GM12878 (cell line): ENCODE measurements at regions not wholly inside any gene's neighbourhood (a gene's known extent, or its start where the extent isn't known, plus 50 kb on each side); places are given as distances from the start of the nearest gene placed in this dataset.

Source experiments
- ATAC-seq: fragments of 200-7000 bp; cut with Tn5 transposase; 3 replicates; pipeline ENCODE4 v1.9.1; 2020; ENCODE audit warnings: mild to moderate bottlenecking, moderate library complexity
- BruUV-seq: library from RNA; stranded (reverse); fragments of 400-500 nt; replicated peaks from 2 replicates; lab custom pipeline; 2021; lab: Mats Ljungman, UMichigan
- CTCF ChIA-PET: fragments of 300-600 bp; sonication (Branson Sonifier 250); formaldehyde crosslinking; extraction: SDS; loops from one replicate; lab custom pipeline; 2021; ENCODE audit warnings: inconsistent platforms; lab: Yijun Ruan, JAX
- POLR2A ChIA-PET: fragments of 350-600 bp; formaldehyde crosslinking; extraction: SDS; loops from one replicate; lab custom pipeline; 2021; ENCODE audit warnings: inconsistent platforms; lab: Charles Lee
- RAD21 ChIA-PET: fragments of 300-600 bp; sonication (Branson Sonifier 250); formaldehyde crosslinking; loops from one replicate; lab custom pipeline; 2023; ENCODE audit warnings: antibody characterized with exemption; ENCODE audit not compliant: unreplicated experiment; lab: Charles Lee
- SMC1A ChIA-PET: fragments of 300-600 bp; sonication (Branson Sonifier 250); formaldehyde crosslinking; loops from one replicate; lab custom pipeline; 2023; ENCODE audit not compliant: unreplicated experiment, uncharacterized antibody; lab: Charles Lee
- DNase-seq: peaks from one replicate; pipeline ENCODE4 v3.0.0-alpha.2; 2011; ENCODE audit warnings: low read depth, low spot score
- FAIRE-seq: peaks from 3 replicates; lab custom pipeline; 2011; peaks lifted over from hg19 to GRCh38; lab: Jason Lieb, UNC
- H2AFZ ChIP-seq: 2 replicates; pipeline ENCODE4 v1.6.0; 2011; ENCODE audit warnings: low read depth, low read length, control low read depth; ENCODE audit not compliant: control insufficient read depth
- H3K27ac ChIP-seq: 2 replicates; pipeline ENCODE4 v1.5.1; 2011; ENCODE audit warnings: control low read depth; ENCODE audit not compliant: control insufficient read depth, insufficient read depth
- H3K27me3 ChIP-seq, 2 experiments: replicated peaks in 1 of 2; 2 replicates each; pipeline versions ENCODE4 v1.6.0 to v1.6.1; 2011; ENCODE audit warnings: low read length in 1 of 2; ENCODE audit not compliant: control insufficient read depth in 2 of 2, insufficient read depth in 2 of 2
- H3K36me3 ChIP-seq, 2 experiments: 2 replicates each; pipeline ENCODE4 v1.5.1; 2011; ENCODE audit warnings: low read length in 1 of 2; ENCODE audit not compliant: control insufficient read depth in 2 of 2, insufficient read depth in 2 of 2
- H3K4me1 ChIP-seq: 2 replicates; pipeline ENCODE4 v1.6.1; 2011; ENCODE audit warnings: mild to moderate bottlenecking, low read length, moderate library complexity, mixed read lengths; ENCODE audit not compliant: control insufficient read depth, insufficient read depth
- H3K4me2 ChIP-seq: 2 replicates; pipeline ENCODE4 v1.6.0; 2011; ENCODE audit warnings: control low read depth; ENCODE audit not compliant: control insufficient read depth, insufficient read depth
- H3K4me3 ChIP-seq: fragments of 200-600 bp; sonication (generic); 2 replicates; pipeline ENCODE4 v1.5.1; 2016
- H3K79me2 ChIP-seq: 2 replicates; pipeline ENCODE4 v1.6.0; 2011; ENCODE audit warnings: low read length; ENCODE audit not compliant: control insufficient read depth, insufficient read depth
- H3K9ac ChIP-seq: 2 replicates; pipeline ENCODE4 v1.8.0; 2011; ENCODE audit warnings: low read length, control low read depth, mixed read lengths; ENCODE audit not compliant: control insufficient read depth, insufficient read depth
- H3K9me3 ChIP-seq: replicated peaks from 3 replicates; pipeline ENCODE4 v1.5.1; 2011; ENCODE audit warnings: mild to moderate bottlenecking, low read length; ENCODE audit not compliant: control insufficient read depth, insufficient read depth
- H4K20me1 ChIP-seq: 2 replicates; pipeline ENCODE4 v1.6.0; 2011; ENCODE audit not compliant: control insufficient read depth, insufficient read depth
- ATF3 ChIP-seq: IDR thresholded peaks from 2 replicates; pipeline ENCODE4 v1.6.1; 2011; ENCODE audit warnings: low read depth, mild to moderate bottlenecking, low read length, moderate library complexity, borderline replicate concordance; ENCODE audit errors: extremely low read depth
- BHLHE40 ChIP-seq, 2 experiments: fragments of 450-650 bp in 1 of 2; IDR thresholded peaks; 2 replicates each; pipeline ENCODE4 v1.6.1; 2011 to 2017; ENCODE audit warnings: low read depth in 2 of 2, borderline replicate concordance in 1 of 2, improper control_type of control experiment in 1 of 2, low read length in 1 of 2, mild to moderate bottlenecking in 1 of 2
- CHD2 ChIP-seq: IDR thresholded peaks from 2 replicates; pipeline ENCODE4 v1.6.1; 2011; ENCODE audit warnings: low read depth, low read length, improper control_type of control experiment, borderline replicate concordance
- DPF2 ChIP-seq: fragments of 450-650 bp; IDR thresholded peaks from 2 replicates; pipeline ENCODE4 v1.6.1; 2017; ENCODE audit warnings: mild to moderate bottlenecking
- EP300 ChIP-seq, 2 experiments: fragments of 150-350 bp in 1 of 2; IDR thresholded peaks; 2 replicates each; pipeline ENCODE4 v1.6.1; 2011 to 2012; ENCODE audit warnings: low read depth in 2 of 2, low read length in 2 of 2, borderline replicate concordance in 1 of 2, improper control_type of control experiment in 1 of 2, inconsistent platforms in 1 of 2; ENCODE audit not compliant: control insufficient read depth in 1 of 2
- FOXM1 ChIP-seq: IDR thresholded peaks from 2 replicates; pipeline ENCODE4 v1.6.1; 2012; ENCODE audit warnings: low read depth, mild to moderate bottlenecking, inconsistent platforms, low read length, moderate library complexity
- NR2C1 ChIP-seq: fragments of 450-650 bp; IDR thresholded peaks from 2 replicates; pipeline ENCODE4 v1.6.1; 2017; ENCODE audit warnings: antibody characterized with exemption, mild to moderate bottlenecking, moderate library complexity
- POU2F2 ChIP-seq: IDR thresholded peaks from 3 replicates; pipeline ENCODE4 v1.6.1; 2011; ENCODE audit warnings: low read depth, mild to moderate bottlenecking, low read length, borderline replicate concordance
- SIN3A ChIP-seq: IDR thresholded peaks from 2 replicates; pipeline ENCODE4 v1.6.1; 2012; ENCODE audit warnings: low read depth, low read length, improper control_type of control experiment
- SMAD1 ChIP-seq: fragments of 450-650 bp; IDR thresholded peaks from 2 replicates; pipeline ENCODE4 v1.6.1; 2018; ENCODE audit warnings: mild to moderate bottlenecking, low read depth; ENCODE audit not compliant: partially characterized antibody
- SREBF1 ChIP-seq: IDR thresholded peaks from 2 replicates; pipeline ENCODE4 v1.6.1; 2012; ENCODE audit warnings: mild to moderate bottlenecking, low read length
- STAT1 ChIP-seq: fragments of 450-650 bp; conservative IDR thresholded peaks from 2 replicates; pipeline ENCODE4 v1.6.1; 2014; ENCODE audit warnings: antibody characterized with exemption, mild to moderate bottlenecking
- SUPT20H ChIP-seq: IDR thresholded peaks from 2 replicates; pipeline ENCODE4 v1.6.1; 2011; ENCODE audit warnings: low read depth, mild to moderate bottlenecking, low read length, moderate library complexity, borderline replicate concordance; ENCODE audit not compliant: control insufficient read depth
- WRNIP1 ChIP-seq: IDR thresholded peaks from 2 replicates; pipeline ENCODE4 v1.6.1; 2011; ENCODE audit warnings: low read depth, low read length, improper control_type of control experiment, borderline replicate concordance
- ZBED1 ChIP-seq: IDR thresholded peaks from 2 replicates; pipeline ENCODE4 v1.6.1; 2016; ENCODE audit warnings: borderline replicate concordance
- ZNF274 ChIP-seq: IDR thresholded peaks from one replicate; pipeline ENCODE4 v1.8.0; 2011; ENCODE audit not compliant: insufficient read length, insufficient read depth
- ZNF384 ChIP-seq: IDR thresholded peaks from 2 replicates; pipeline ENCODE4 v1.6.1; 2012; ENCODE audit warnings: low read depth, mild to moderate bottlenecking, low read length, improper control_type of control experiment, borderline replicate concordance
- WGBS: methylation state at CpG from one replicate; pipeline ENCODE4 v1.1.6; 2016; ENCODE audit warnings: low lambda C conversion rate; ENCODE audit not compliant: insufficient replicate concordance, insufficient coverage; ENCODE audit errors: missing lambda C conversion rate; 5-methylcytosine and 5-hydroxymethylcytosine counted together
- in situ Hi-C: fragments of 300-500 bp; cut with MboI; formaldehyde crosslinking; loops from 9 replicates; pipeline ENCODE4 v1.14.3; 2018; ENCODE audit warnings: mixed read lengths
- intact Hi-C: fragments of 100-400 bp; cut with micrococcal nuclease; formaldehyde crosslinking; loops from one replicate; pipeline ENCODE4 v1.14.2; 2022; ENCODE audit not compliant: unreplicated experiment

- intact Hi-C loops: no loop called here
- Histone ChIP-seq H3K4me2 (no peak overlapping the region), H3K9me3 (no peaks in the 10 kb centered on the region), H3K9ac (no peak overlapping the region), H3K4me1 (no peaks in the 10 kb centered on the region), H2AFZ (no peak overlapping the region), H3K27me3 (no peaks in the 10 kb centered on the region; a peak in 1 of 4 replicates), H3K79me2 (no peaks in the 10 kb centered on the region), H3K4me3 (no peak overlapping the region), H3K27ac (no peak overlapping the region), H3K36me3 (no peaks in the 10 kb centered on the region), H4K20me1 (no peaks in the 10 kb centered on the region)
- CTCF ChIA-PET: no interaction called here
- no peak for TF ChIP-seq STAT1
- RAD21 ChIA-PET: no interaction called here
- 25% methylated on average over 13 of the region's 13 CpGs for WGBS
- POLR2A ChIA-PET: no interaction called here
- ATAC-seq: no peak
- BruUV-seq: no TSS peak
- no peak for DNase-seq
- in situ Hi-C loops: no loop called here
- SMC1A ChIA-PET: no interaction called here
- no peak for FAIRE-seq
These were observed 235.8 kb upstream of the NLRP1 start for GRCh38 chr17:5819921-5820685.

GRCh38 chr17:5820721-5821456, 236.6 kb upstream of the NLRP1 start:
- no peak for TF ChIP-seq SIN3A
- TF ChIP-seq POU2F2: no peak
- no peak for TF ChIP-seq SREBF1
- no peak for TF ChIP-seq SUPT20H
- no peak for TF ChIP-seq SMAD1
- no peak for TF ChIP-seq ATF3
- no peak for TF ChIP-seq DPF2
- no peak for TF ChIP-seq NR2C1
- TF ChIP-seq CHD2: no peak
- TF ChIP-seq ZNF274: no peak
- TF ChIP-seq ZBED1: no peak
- TF ChIP-seq FOXM1: no peak
- no peak for TF ChIP-seq BHLHE40 (IDR thresholded peaks at IDR 0.05; ENCODE audit: borderline replicate concordance in 1 of 2, low read depth in 2 of 2, low read length in 1 of 2)
- TF ChIP-seq EP300 (IDR thresholded peaks at IDR 0.05; ENCODE audit: borderline replicate concordance in 1 of 2, control insufficient read depth in 1 of 2, low read depth in 2 of 2, low read length in 2 of 2): no peak
- no peak for TF ChIP-seq ZNF384
- TF ChIP-seq WRNIP1: no peak
- Histone ChIP-seq H3K79me2 (no peaks in the 10 kb centered on the region), H3K9ac (no peak overlapping the region), H4K20me1 (no peaks in the 10 kb centered on the region), H3K4me3 (no peak overlapping the region), H2AFZ (no peak overlapping the region), H3K36me3 (no peaks in the 10 kb centered on the region), H3K4me2 (no peak overlapping the region), H3K27ac (no peak overlapping the region), H3K4me1 (no peaks in the 10 kb centered on the region), H3K27me3 (peaks cover 0 to under 1% of the 10 kb centered on the region in 2 experiments; a peak in 1 of 4 replicates), H3K9me3 (no peaks in the 10 kb centered on the region)
- CTCF ChIA-PET: no interaction called here
- SMC1A ChIA-PET: interaction anchor here (0.5 kb wide), 1 partner anchor 1610 kb away, joined by 3 read pairs; no protein-coding TSS in a partner anchor
- POLR2A ChIA-PET: no interaction called here
- DNase-seq: no peak
- ATAC-seq: no peak
- WGBS: 30% methylated on average over 10 of the region's 10 CpGs
- no peak for FAIRE-seq
- in situ Hi-C loops (no loop called here), intact Hi-C loops (no loop called here)
- BruUV-seq: no TSS peak
- RAD21 ChIA-PET: no interaction called here
